Vagina (tissue), 2 donors: ENCODE measurements at regions not wholly inside any gene's neighbourhood (a gene's known extent, or its start where the extent isn't known, plus 50 kb on each side); places are given as distances from the start of the nearest gene placed in this dataset.

ENCODE experiments used
- DNase-seq, 2 donors: peaks; one replicate each; pipeline ENCODE4 v3.0.0-alpha.2; 2017; ENCODE audit errors: extremely low spot score in 2 of 2
- H3K27ac ChIP-seq: fragments of 200-600 bp; sonication (generic); one replicate; pipeline ENCODE4 v1.5.1; 2019
- H3K27me3 ChIP-seq: fragments of 200-600 bp; sonication (generic); one replicate; pipeline ENCODE4 v1.5.1; 2019
- H3K36me3 ChIP-seq, 2 donors: fragments of 200-600 bp; sonication (generic); one replicate each; pipeline ENCODE4 v1.5.1; 2017 to 2019
- H3K4me1 ChIP-seq: fragments of 200-600 bp; sonication (generic); one replicate; pipeline ENCODE4 v1.5.1; 2019
- H3K4me3 ChIP-seq, 2 donors: fragments of 200-600 bp; sonication (generic); 1 replicate in 1 of 2; 2 replicates in 1 of 2; pipeline ENCODE4 v1.5.1; 2016 to 2019
- H3K9me3 ChIP-seq: fragments of 200-600 bp; sonication (generic); one replicate; pipeline ENCODE4 v1.5.1; 2019
- POLR2A ChIP-seq, 2 donors: fragments of 450-650 bp; IDR thresholded peaks; one replicate each; pipeline ENCODE4 v1.6.1; 2017; ENCODE audit warnings: antibody characterized with exemption in 2 of 2, mild to moderate bottlenecking in 2 of 2, moderate library complexity in 2 of 2
- POLR2AphosphoS5 ChIP-seq, 2 donors: sonication (generic); formaldehyde crosslinking; IDR thresholded peaks; one replicate each; pipeline ENCODE4 v1.9.0; 2017; ENCODE audit warnings: antibody characterized with exemption in 2 of 2, mild to moderate bottlenecking in 2 of 2, low read depth in 1 of 2; ENCODE audit not compliant: insufficient read depth in 1 of 2
- intact Hi-C: fragments of 100-400 bp; cut with DNase I; formaldehyde crosslinking; loops from one replicate; pipeline ENCODE4 v1.15.1; 2023
- TF ChIP-seq, protein P1 (sequence below), 3 experiments: fragments of 450-650 bp in 2 of 3; fragments of 200-600 bp in 1 of 3; sonication (generic) in 1 of 3; IDR thresholded peaks; one replicate each; pipeline ENCODE4 v1.5.1; 2017 to 2019; ENCODE audit warnings: antibody characterized with exemption in 3 of 3, mild to moderate bottlenecking in 2 of 3, moderate library complexity in 2 of 3

- intact Hi-C loops: no loop called here
- DNase-seq: no peak
Measured at GRCh38 chr15:97688177-97688576, 272.3 kb upstream of the ARRDC4 start.

DNA sequence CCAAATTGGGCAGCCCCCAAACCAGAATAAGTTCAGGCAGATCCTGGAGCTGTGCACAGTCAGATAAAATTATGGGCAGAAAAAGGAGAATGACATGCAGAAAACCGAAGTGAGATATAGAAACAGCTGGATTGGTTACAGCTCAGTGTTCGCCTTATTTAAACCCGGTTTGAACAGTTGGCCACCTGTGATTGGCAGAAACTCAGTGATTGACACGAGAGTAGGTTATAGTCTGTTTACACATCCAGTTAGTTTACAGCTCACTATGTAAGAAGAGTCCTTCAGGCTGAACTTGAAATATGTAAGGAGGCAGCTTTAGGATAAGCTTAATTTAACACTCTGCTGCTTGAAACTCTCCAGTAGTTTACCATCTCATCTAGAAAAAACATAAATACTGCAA is 271.6 kb upstream of the ARRDC4 start:
- no peak for DNase-seq
- no peak for TF ChIP-seq POLR2A (IDR thresholded peaks at IDR 0.05)
- TF ChIP-seq, protein P1, sequence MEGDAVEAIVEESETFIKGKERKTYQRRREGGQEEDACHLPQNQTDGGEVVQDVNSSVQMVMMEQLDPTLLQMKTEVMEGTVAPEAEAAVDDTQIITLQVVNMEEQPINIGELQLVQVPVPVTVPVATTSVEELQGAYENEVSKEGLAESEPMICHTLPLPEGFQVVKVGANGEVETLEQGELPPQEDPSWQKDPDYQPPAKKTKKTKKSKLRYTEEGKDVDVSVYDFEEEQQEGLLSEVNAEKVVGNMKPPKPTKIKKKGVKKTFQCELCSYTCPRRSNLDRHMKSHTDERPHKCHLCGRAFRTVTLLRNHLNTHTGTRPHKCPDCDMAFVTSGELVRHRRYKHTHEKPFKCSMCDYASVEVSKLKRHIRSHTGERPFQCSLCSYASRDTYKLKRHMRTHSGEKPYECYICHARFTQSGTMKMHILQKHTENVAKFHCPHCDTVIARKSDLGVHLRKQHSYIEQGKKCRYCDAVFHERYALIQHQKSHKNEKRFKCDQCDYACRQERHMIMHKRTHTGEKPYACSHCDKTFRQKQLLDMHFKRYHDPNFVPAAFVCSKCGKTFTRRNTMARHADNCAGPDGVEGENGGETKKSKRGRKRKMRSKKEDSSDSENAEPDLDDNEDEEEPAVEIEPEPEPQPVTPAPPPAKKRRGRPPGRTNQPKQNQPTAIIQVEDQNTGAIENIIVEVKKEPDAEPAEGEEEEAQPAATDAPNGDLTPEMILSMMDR (IDR thresholded peaks at IDR 0.05): no peak
- no peak for TF ChIP-seq POLR2AphosphoS5 (IDR thresholded peaks at IDR 0.05; ENCODE audit: insufficient read depth in 1 of 2, low read depth in 1 of 2)
- intact Hi-C loops: no loop called here

More at GRCh38 chr15:97688177-97688576, 272.3 kb upstream of the ARRDC4 start:
- Histone ChIP-seq H3K27me3 (no peaks in the 10 kb centered on the region), H3K9me3 (no peaks in the 10 kb centered on the region), H3K27ac (no peak overlapping the region), H3K4me1 (no peaks in the 10 kb centered on the region), H3K36me3 (no peaks in the 10 kb centered on the region), H3K4me3 (no peak overlapping the region)
- TF ChIP-seq, protein P1 (IDR thresholded peaks at IDR 0.05): no peak
- TF ChIP-seq POLR2A (IDR thresholded peaks at IDR 0.05): no peak
- no peak for TF ChIP-seq POLR2AphosphoS5 (IDR thresholded peaks at IDR 0.05; ENCODE audit: insufficient read depth in 1 of 2, low read depth in 1 of 2)

GRCh38 chr15:97691078-97691477 is 269.4 kb upstream of the ARRDC4 start:
- H3K9me3 ChIP-seq: no peaks in the 10 kb centered on the region
- DNase-seq: no peak
- intact Hi-C loops: no loop called here
- no peak overlapping the region for H3K4me3 ChIP-seq
- no peak overlapping the region for H3K27ac ChIP-seq
- TF ChIP-seq POLR2A (IDR thresholded peaks at IDR 0.05) (no peak), POLR2AphosphoS5 (IDR thresholded peaks at IDR 0.05; ENCODE audit: insufficient read depth in 1 of 2, low read depth in 1 of 2) (no peak)
- TF ChIP-seq, protein P1 (IDR thresholded peaks at IDR 0.05): no peak
- H3K4me1 ChIP-seq: no peaks in the 10 kb centered on the region
- H3K36me3 ChIP-seq: no peaks in the 10 kb centered on the region
- no peaks in the 10 kb centered on the region for H3K27me3 ChIP-seq

More for the DNA sequence above, 271.6 kb upstream of the ARRDC4 start:
- H3K27me3 ChIP-seq: no peaks in the 10 kb centered on the region
- H3K36me3 ChIP-seq: no peaks in the 10 kb centered on the region
- no peak overlapping the region for H3K27ac ChIP-seq
- no peaks in the 10 kb centered on the region for H3K4me1 ChIP-seq
- no peak overlapping the region for H3K4me3 ChIP-seq
- H3K9me3 ChIP-seq: no peaks in the 10 kb centered on the region

DNA sequence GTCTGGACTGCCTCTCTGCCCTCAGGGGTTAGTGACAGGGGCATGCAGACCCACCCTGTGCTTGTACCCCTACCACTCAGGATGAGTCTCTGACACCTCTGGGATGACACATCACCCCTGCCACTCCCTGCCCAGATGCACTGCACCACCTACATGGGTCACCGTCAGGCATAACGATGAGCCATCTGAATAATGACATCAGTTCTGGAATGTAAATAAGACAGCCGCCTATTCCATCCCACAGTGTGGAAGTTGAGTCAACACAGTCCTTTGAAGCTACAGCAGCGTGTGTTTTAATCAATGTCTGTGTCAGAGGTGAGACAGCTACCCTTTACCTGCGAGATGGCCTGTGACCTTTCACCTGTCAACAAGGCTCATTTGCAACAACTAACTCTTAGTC is 268.7 kb upstream of the ARRDC4 start:
- Histone ChIP-seq H3K9me3 (no peaks in the 10 kb centered on the region), H3K27me3 (no peaks in the 10 kb centered on the region), H3K36me3 (no peaks in the 10 kb centered on the region), H3K4me1 (no peaks in the 10 kb centered on the region), H3K4me3 (no peak overlapping the region), H3K27ac (no peak overlapping the region)
- TF ChIP-seq POLR2A (IDR thresholded peaks at IDR 0.05) (no peak), POLR2AphosphoS5 (IDR thresholded peaks at IDR 0.05; ENCODE audit: insufficient read depth in 1 of 2, low read depth in 1 of 2) (no peak)
- DNase-seq: no peak
- intact Hi-C loops: no loop called here

GRCh38 chr15:97692301-97693015 is 268.0 kb upstream of the ARRDC4 start:
- no peaks in the 10 kb centered on the region for H3K27me3 ChIP-seq
- H3K27ac ChIP-seq: no peak overlapping the region
- H3K4me1 ChIP-seq: no peaks in the 10 kb centered on the region
- TF ChIP-seq POLR2A (IDR thresholded peaks at IDR 0.05) (no peak), POLR2AphosphoS5 (IDR thresholded peaks at IDR 0.05; ENCODE audit: insufficient read depth in 1 of 2, low read depth in 1 of 2) (no peak)
- TF ChIP-seq, protein P1 (IDR thresholded peaks at IDR 0.05): no peak
- intact Hi-C loops: no loop called here
- no peak overlapping the region for H3K4me3 ChIP-seq
- no peaks in the 10 kb centered on the region for H3K36me3 ChIP-seq
- no peaks in the 10 kb centered on the region for H3K9me3 ChIP-seq
- DNase-seq: no peak
